Mucosa of descending colon (tissue), 3 donors: ENCODE measurements at regions not wholly inside any gene's neighbourhood (a gene's known extent, or its start where the extent isn't known, plus 50 kb on each side); places are given as distances from the start of the nearest gene placed in this dataset.
"Not testable (repeated sequence)": the region's sequence is repeated elsewhere in the genome, so short reads cannot be mapped to it uniquely, and the experiment has no call there.

Source experiments
- ATAC-seq: fragments of 200-7000 bp; cut with Tn5 transposase; one replicate; pipeline ENCODE4 v1.9.1; 2020; ENCODE audit warnings: mild to moderate bottlenecking, moderate library complexity
- DNase-seq, 3 donors: peaks; one replicate each; pipeline ENCODE4 v3.0.0-alpha.2; 2020
- H3K36me3 ChIP-seq: fragments of 200-600 bp; one replicate; pipeline ENCODE4 v1.8.0; 2021; ENCODE audit warnings: low read depth, mild to moderate bottlenecking
- H3K4me1 ChIP-seq: fragments of 200-600 bp; one replicate; pipeline ENCODE4 v1.8.0; 2021; ENCODE audit warnings: low read depth, mild to moderate bottlenecking
- H3K4me3 ChIP-seq: fragments of 200-600 bp; one replicate; pipeline ENCODE4 v1.8.0; 2021; ENCODE audit warnings: mild to moderate bottlenecking
- H3K9me3 ChIP-seq: fragments of 200-600 bp; one replicate; pipeline ENCODE4 v1.8.0; 2021; ENCODE audit warnings: mild to moderate bottlenecking
- intact Hi-C, 2 donors: fragments of 100-400 bp; cut with DNase I in 1 of 2; cut with micrococcal nuclease in 1 of 2; formaldehyde crosslinking; loops; one replicate each; pipeline versions ENCODE4 v1.11.0 to v1.11.1; 2022; cut with DNase I, micrococcal nuclease
- TF ChIP-seq, protein P1 (sequence below): fragments of 200-600 bp; IDR thresholded peaks from one replicate; pipeline ENCODE4 v1.8.0; 2022; ENCODE audit warnings: antibody characterized with exemption, mild to moderate bottlenecking
- donor health status: DM: no; HTN: no; CAD: no; lungs with moderate emphysema.
- donor health status: DM: no; HTN: no; CAD: no.
- donor health status: DM: no; HTN: yes; CAD: no.

GRCh38 chr2:76160670-76161069 is 450.0 kb upstream of the GCFC2 start:
- TF ChIP-seq, protein P1, sequence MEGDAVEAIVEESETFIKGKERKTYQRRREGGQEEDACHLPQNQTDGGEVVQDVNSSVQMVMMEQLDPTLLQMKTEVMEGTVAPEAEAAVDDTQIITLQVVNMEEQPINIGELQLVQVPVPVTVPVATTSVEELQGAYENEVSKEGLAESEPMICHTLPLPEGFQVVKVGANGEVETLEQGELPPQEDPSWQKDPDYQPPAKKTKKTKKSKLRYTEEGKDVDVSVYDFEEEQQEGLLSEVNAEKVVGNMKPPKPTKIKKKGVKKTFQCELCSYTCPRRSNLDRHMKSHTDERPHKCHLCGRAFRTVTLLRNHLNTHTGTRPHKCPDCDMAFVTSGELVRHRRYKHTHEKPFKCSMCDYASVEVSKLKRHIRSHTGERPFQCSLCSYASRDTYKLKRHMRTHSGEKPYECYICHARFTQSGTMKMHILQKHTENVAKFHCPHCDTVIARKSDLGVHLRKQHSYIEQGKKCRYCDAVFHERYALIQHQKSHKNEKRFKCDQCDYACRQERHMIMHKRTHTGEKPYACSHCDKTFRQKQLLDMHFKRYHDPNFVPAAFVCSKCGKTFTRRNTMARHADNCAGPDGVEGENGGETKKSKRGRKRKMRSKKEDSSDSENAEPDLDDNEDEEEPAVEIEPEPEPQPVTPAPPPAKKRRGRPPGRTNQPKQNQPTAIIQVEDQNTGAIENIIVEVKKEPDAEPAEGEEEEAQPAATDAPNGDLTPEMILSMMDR: no peak
- no peaks in the 10 kb centered on the region for H3K36me3 ChIP-seq
- no peaks in the 10 kb centered on the region for H3K4me1 ChIP-seq
- H3K9me3 ChIP-seq: no peaks in the 10 kb centered on the region
- ATAC-seq: no peak
- no peak for DNase-seq
- intact Hi-C loops: no loop called here
- H3K4me3 ChIP-seq: no peak overlapping the region

DNA sequence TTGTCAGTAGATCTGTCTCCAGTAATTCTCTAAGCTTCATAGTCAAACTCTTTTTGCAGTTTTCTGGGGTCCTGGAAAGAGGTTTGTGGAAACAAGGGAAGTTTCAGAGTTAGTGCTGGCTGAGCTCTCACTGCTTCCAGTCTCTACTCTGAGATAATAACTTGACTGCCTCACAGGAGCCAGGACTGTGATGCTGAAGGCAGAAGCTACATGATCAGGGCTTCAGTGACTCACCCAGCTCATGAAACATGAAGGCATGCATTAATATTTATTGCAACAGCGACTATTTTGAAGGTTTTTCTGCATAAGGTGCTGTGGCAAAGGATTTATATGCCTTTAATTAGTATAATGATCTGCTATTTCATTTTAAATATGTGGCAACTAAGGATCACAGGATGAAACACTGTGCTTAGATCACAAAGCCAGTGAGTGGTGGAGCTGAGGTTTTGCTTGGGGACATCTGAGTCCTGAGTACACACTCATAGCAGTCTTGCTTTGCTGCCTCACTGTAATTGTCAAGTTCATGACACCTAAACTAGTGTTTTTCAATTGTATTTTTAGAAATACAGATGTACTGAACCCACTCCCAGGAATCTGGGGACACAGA is 448.4 kb upstream of the GCFC2 start:
- ATAC-seq (no peak), DNase-seq (no peak)
- H3K4me1 ChIP-seq: no peaks in the 10 kb centered on the region
- H3K36me3 ChIP-seq: no peaks in the 10 kb centered on the region
- TF ChIP-seq, protein P1: no peak
- intact Hi-C loops: no loop called here
- no peak overlapping the region for H3K4me3 ChIP-seq
- no peaks in the 10 kb centered on the region for H3K9me3 ChIP-seq

GRCh38 chr2:76157531-76157930 is 446.8 kb upstream of the GCFC2 start:
- H3K4me1 ChIP-seq: no peaks in the 10 kb centered on the region
- H3K4me3 ChIP-seq: no peak overlapping the region
- DNase-seq (no peak), ATAC-seq (no peak)
- TF ChIP-seq, protein P1: no peak
- intact Hi-C loops: no loop called here
- H3K36me3 ChIP-seq: no peaks in the 10 kb centered on the region
- no peaks in the 10 kb centered on the region for H3K9me3 ChIP-seq

DNA sequence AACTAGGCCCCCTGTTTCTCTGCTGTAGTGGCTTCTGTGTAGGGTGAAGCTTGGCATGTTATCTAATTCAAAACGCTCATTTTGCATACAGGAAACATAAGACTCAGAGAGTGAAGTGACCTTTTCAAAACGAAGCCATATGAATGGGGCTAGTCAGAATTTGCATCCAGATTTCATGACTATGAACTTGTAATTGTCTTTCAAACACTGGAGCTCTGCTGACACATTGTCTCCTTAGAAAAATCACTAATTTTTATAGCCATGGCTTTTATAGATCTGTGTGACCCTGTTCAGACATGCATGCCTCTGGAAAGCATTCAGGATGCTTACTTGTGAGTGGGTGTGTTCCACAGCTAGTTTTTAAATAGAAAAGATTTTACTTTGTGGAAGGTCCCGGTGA is 444.3 kb upstream of the GCFC2 start:
- Histone ChIP-seq H3K9me3 (no peaks in the 10 kb centered on the region), H3K4me3 (no peak overlapping the region), H3K4me1 (no peaks in the 10 kb centered on the region), H3K36me3 (no peaks in the 10 kb centered on the region)
- no peak for DNase-seq
- ATAC-seq: no peak
- TF ChIP-seq, protein P1: no peak
- intact Hi-C loops: no loop called here

DNA sequence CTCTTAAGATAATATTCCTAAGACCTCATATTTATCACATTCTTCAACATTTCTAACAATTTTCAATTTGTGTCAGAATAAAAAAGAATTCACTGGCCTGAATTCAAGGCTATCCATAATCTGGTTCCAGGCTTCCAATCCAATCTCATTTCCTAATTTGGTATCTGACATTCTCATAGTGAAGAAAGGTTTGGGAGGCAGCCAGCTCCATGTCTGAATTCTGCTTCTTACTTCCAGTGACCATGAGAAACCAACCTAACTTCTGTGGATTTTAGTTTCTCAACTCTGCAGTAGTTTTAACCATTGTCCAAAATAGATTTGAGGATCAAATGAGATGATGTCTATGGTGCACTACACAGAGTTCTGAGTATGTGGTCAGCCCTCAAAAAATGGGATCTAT is 439.1 kb upstream of the GCFC2 start:
- DNase-seq (no peak), ATAC-seq (no peak)
- TF ChIP-seq, protein P1: no peak
- intact Hi-C loops: no loop called here
- H3K36me3 ChIP-seq: no peaks in the 10 kb centered on the region
- H3K4me1 ChIP-seq: no peaks in the 10 kb centered on the region
- H3K4me3 ChIP-seq: no peak overlapping the region
- no peaks in the 10 kb centered on the region for H3K9me3 ChIP-seq

GRCh38 chr2:76139303-76139702 is 428.6 kb upstream of the GCFC2 start:
- H3K36me3 ChIP-seq, ATAC-seq, H3K9me3 ChIP-seq, H3K4me3 ChIP-seq, H3K4me1 ChIP-seq, intact Hi-C loops, DNase-seq: not testable (repeated sequence)
